GM23248 (cell line): ENCODE measurements at regions not wholly inside any gene's neighbourhood (a gene's known extent, or its start where the extent isn't known, plus 50 kb on each side); places are given as distances from the start of the nearest gene placed in this dataset.

Source experiments
- DNase-seq: peaks from one replicate; pipeline ENCODE4 v3.0.0-alpha.2; 2015
- H2AFZ ChIP-seq: fragments of 200-600 bp; sonication (generic); 2 replicates; pipeline ENCODE4 v1.6.1; 2016; ENCODE audit warnings: antibody characterized with exemption
- H3F3A ChIP-seq: fragments of 200-600 bp; sonication (generic); 2 replicates; pipeline ENCODE4 v1.6.1; 2016; ENCODE audit warnings: mild to moderate bottlenecking, antibody characterized with exemption, mixed run types; ENCODE audit not compliant: insufficient read depth
- H3K27ac ChIP-seq: fragments of 200-600 bp; sonication (generic); 2 replicates; pipeline ENCODE4 v1.5.1; 2016; ENCODE audit warnings: mild to moderate bottlenecking
- H3K27me3 ChIP-seq: fragments of 200-600 bp; sonication (generic); replicated peaks from 2 replicates; pipeline ENCODE4 v1.6.1; 2016; ENCODE audit warnings: mild to moderate bottlenecking; ENCODE audit not compliant: insufficient read depth
- H3K36me3 ChIP-seq: fragments of 200-600 bp; sonication (generic); 2 replicates; pipeline ENCODE4 v1.6.1; 2016; ENCODE audit warnings: low read depth, mild to moderate bottlenecking
- H3K4me1 ChIP-seq: fragments of 200-600 bp; sonication (generic); 2 replicates; pipeline ENCODE4 v1.6.1; 2016; ENCODE audit warnings: mild to moderate bottlenecking; ENCODE audit not compliant: insufficient read depth
- H3K4me2 ChIP-seq: fragments of 200-600 bp; sonication (generic); one replicate; pipeline ENCODE4 v1.6.1; 2016; ENCODE audit warnings: mild to moderate bottlenecking; ENCODE audit not compliant: unreplicated experiment
- H3K4me3 ChIP-seq: fragments of 200-600 bp; sonication (generic); 2 replicates; pipeline ENCODE4 v1.5.1; 2016; ENCODE audit warnings: mild to moderate bottlenecking
- H3K79me2 ChIP-seq: fragments of 200-600 bp; sonication (generic); 2 replicates; pipeline ENCODE4 v1.6.1; 2016; ENCODE audit warnings: mild to moderate bottlenecking; ENCODE audit not compliant: insufficient read depth
- H3K9ac ChIP-seq: fragments of 200-600 bp; sonication (generic); 2 replicates; pipeline ENCODE4 v1.6.1; 2016; ENCODE audit warnings: mild to moderate bottlenecking
- H3K9me2 ChIP-seq: fragments of 200-600 bp; sonication (generic); 2 replicates; pipeline ENCODE4 v1.6.1; 2016; ENCODE audit warnings: mixed run types, mild to moderate bottlenecking, moderate library complexity; ENCODE audit not compliant: insufficient read depth
- H3K9me3 ChIP-seq: fragments of 200-600 bp; sonication (generic); one replicate; pipeline ENCODE4 v1.6.1; 2017; ENCODE audit warnings: low read depth
- H4K20me1 ChIP-seq: fragments of 200-600 bp; sonication (generic); 2 replicates; pipeline ENCODE4 v1.6.0; 2016; ENCODE audit not compliant: insufficient read depth
- EZH2 ChIP-seq: fragments of 200-600 bp; sonication (generic); IDR thresholded peaks from 2 replicates; pipeline ENCODE4 v1.6.1; 2018; ENCODE audit warnings: antibody characterized with exemption, mild to moderate bottlenecking; ENCODE audit not compliant: insufficient read depth, poor library complexity, severe bottlenecking
- EZH2phosphoT487 ChIP-seq: fragments of 200-600 bp; sonication (generic); IDR thresholded peaks from 2 replicates; pipeline ENCODE4 v1.6.1; 2018; ENCODE audit warnings: antibody characterized with exemption, moderate library complexity, mild to moderate bottlenecking, low read depth; ENCODE audit not compliant: insufficient read depth
- WGBS, 2 experiments: methylation state at CpG; one replicate each; pipeline ENCODE4 v1.1.6; 2015 to 2017; ENCODE audit warnings: low lambda C conversion rate in 2 of 2, low coverage in 1 of 2; ENCODE audit errors: missing lambda C conversion rate in 2 of 2; 5-methylcytosine and 5-hydroxymethylcytosine counted together
- in situ Hi-C: fragments of 300-500 bp; cut with MboI; formaldehyde crosslinking; loops from 2 replicates; pipeline ENCODE4 v1.15.0; 2020

GRCh38 chr11:10366568-10367331 is 61.9 kb downstream of the ADM start:
- TF ChIP-seq EZH2phosphoT487 (no peak), EZH2 (no peak)
- H3K9me2 ChIP-seq, result no peaks in the 10 kb centered on the region
- no peaks in the 10 kb centered on the region for H3K36me3 ChIP-seq
- H4K20me1 ChIP-seq, result no peaks in the 10 kb centered on the region
- no peaks in the 10 kb centered on the region for H3K9me3 ChIP-seq
- 7 to 9% methylated on average over 8 of the region's 8 CpGs for WGBS, 2 experiments
- H3K4me1 ChIP-seq, result peaks cover 17% of the 10 kb centered on the region
- H3K4me3 ChIP-seq, result no peak overlapping the region
- in situ Hi-C loops, result no loop called here
- no peak overlapping the region for H3K9ac ChIP-seq
- no peaks in the 10 kb centered on the region for H3K27me3 ChIP-seq
- H3K79me2 ChIP-seq, result no peaks in the 10 kb centered on the region
- H2AFZ ChIP-seq, result peak overlapping the region; percentile 55; the same call in 1 of the 2 replicates
- H3K4me2 ChIP-seq, result no peak overlapping the region
- DNase-seq, result peak; percentile 92
- no peak overlapping the region for H3K27ac ChIP-seq
- no peaks in the 10 kb centered on the region; the same call in 1 of the 2 replicates for H3F3A ChIP-seq

- H3K9me3 ChIP-seq, result no peaks in the 10 kb centered on the region
- H3K4me2 ChIP-seq, result no peak overlapping the region
- no peak overlapping the region for H3K4me3 ChIP-seq
- 31 to 33% methylated on average over 7 of the region's 7 CpGs for WGBS, 2 experiments
- H3K9me2 ChIP-seq, result no peaks in the 10 kb centered on the region
- TF ChIP-seq EZH2, result no peak
- no peak for TF ChIP-seq EZH2phosphoT487
- H4K20me1 ChIP-seq, result no peaks in the 10 kb centered on the region
- peaks cover 29% of the 10 kb centered on the region for H3F3A ChIP-seq
- H3K9ac ChIP-seq, result no peak overlapping the region
- no peaks in the 10 kb centered on the region for H3K27me3 ChIP-seq
- H3K79me2 ChIP-seq, result no peaks in the 10 kb centered on the region
- peaks cover 57% of the 10 kb centered on the region for H3K4me1 ChIP-seq
- H3K27ac ChIP-seq, result no peak overlapping the region
- DNase-seq, result no peak
- no peaks in the 10 kb centered on the region for H3K36me3 ChIP-seq
- no peak overlapping the region for H2AFZ ChIP-seq
- in situ Hi-C loops, result no loop called here
Measured at GRCh38 chr11:10371926-10372641, 67.2 kb downstream of the ADM start.

GRCh38 chr11:10373340-10373739 is 68.5 kb downstream of the ADM start:
- in situ Hi-C loops, result no loop called here
- no peaks in the 10 kb centered on the region for H3K79me2 ChIP-seq
- H3K4me2 ChIP-seq, result no peak overlapping the region
- H3K27ac ChIP-seq, result no peak overlapping the region
- WGBS, 2 experiments, result 46 to 50% methylated on average over 3 of the region's 3 CpGs
- H2AFZ ChIP-seq, result no peak overlapping the region
- no peaks in the 10 kb centered on the region for H4K20me1 ChIP-seq
- no peak overlapping the region for H3K4me3 ChIP-seq
- no peaks in the 10 kb centered on the region for H3K36me3 ChIP-seq
- no peak for DNase-seq
- no peaks in the 10 kb centered on the region for H3K9me3 ChIP-seq
- no peaks in the 10 kb centered on the region for H3K27me3 ChIP-seq
- H3K4me1 ChIP-seq, result peaks cover 62% of the 10 kb centered on the region
- H3F3A ChIP-seq, result peaks cover 40% of the 10 kb centered on the region
- TF ChIP-seq EZH2 (no peak), EZH2phosphoT487 (no peak)
- H3K9me2 ChIP-seq, result no peaks in the 10 kb centered on the region
- H3K9ac ChIP-seq, result no peak overlapping the region

- H4K20me1 ChIP-seq, result no peaks in the 10 kb centered on the region
- no peak overlapping the region for H3K4me3 ChIP-seq
- H2AFZ ChIP-seq, result no peak overlapping the region
- no peak for DNase-seq
- H3K9ac ChIP-seq, result no peak overlapping the region
- H3K27me3 ChIP-seq, result no peaks in the 10 kb centered on the region
- peak overlapping the region; percentile 68; the same call in 1 of the 2 replicates for H3K27ac ChIP-seq
- H3K9me2 ChIP-seq, result no peaks in the 10 kb centered on the region
- H3F3A ChIP-seq, result peaks cover 46% of the 10 kb centered on the region
- no peaks in the 10 kb centered on the region for H3K79me2 ChIP-seq
- in situ Hi-C loops, result no loop called here
- H3K36me3 ChIP-seq, result no peaks in the 10 kb centered on the region
- TF ChIP-seq EZH2phosphoT487, result no peak
- TF ChIP-seq EZH2, result no peak
- no peaks in the 10 kb centered on the region for H3K9me3 ChIP-seq
- peaks cover 68% of the 10 kb centered on the region for H3K4me1 ChIP-seq
- no peak overlapping the region for H3K4me2 ChIP-seq
- 76 to 89% methylated on average over 1 of the region's 1 CpG for WGBS, 2 experiments
Measured at GRCh38 chr11:10373929-10374328, 69.1 kb downstream of the ADM start.
